Fibroblast of pulmonary artery (primary cell): ENCODE measurements at regions not wholly inside any gene's neighbourhood (a gene's known extent, or its start where the extent isn't known, plus 50 kb on each side); places are given as distances from the start of the nearest gene placed in this dataset.

Experiments used
- DNase-seq: peaks from one replicate; pipeline ENCODE4 v3.0.0-alpha.2; 2010; ENCODE audit warnings: low read depth
- H3K4me3 ChIP-seq: replicated peaks from 2 replicates; pipeline ENCODE4 v1.5.1; 2011; ENCODE audit warnings: low read depth, mild to moderate bottlenecking, control low read depth, low read length, moderate library complexity
- TF ChIP-seq, protein P1 (sequence below): IDR thresholded peaks from 2 replicates; pipeline ENCODE4 v1.5.1; 2011; ENCODE audit warnings: mild to moderate bottlenecking, control low read depth, low read length, inconsistent platforms; ENCODE audit errors: missing control alignments

- TF ChIP-seq, protein P1, sequence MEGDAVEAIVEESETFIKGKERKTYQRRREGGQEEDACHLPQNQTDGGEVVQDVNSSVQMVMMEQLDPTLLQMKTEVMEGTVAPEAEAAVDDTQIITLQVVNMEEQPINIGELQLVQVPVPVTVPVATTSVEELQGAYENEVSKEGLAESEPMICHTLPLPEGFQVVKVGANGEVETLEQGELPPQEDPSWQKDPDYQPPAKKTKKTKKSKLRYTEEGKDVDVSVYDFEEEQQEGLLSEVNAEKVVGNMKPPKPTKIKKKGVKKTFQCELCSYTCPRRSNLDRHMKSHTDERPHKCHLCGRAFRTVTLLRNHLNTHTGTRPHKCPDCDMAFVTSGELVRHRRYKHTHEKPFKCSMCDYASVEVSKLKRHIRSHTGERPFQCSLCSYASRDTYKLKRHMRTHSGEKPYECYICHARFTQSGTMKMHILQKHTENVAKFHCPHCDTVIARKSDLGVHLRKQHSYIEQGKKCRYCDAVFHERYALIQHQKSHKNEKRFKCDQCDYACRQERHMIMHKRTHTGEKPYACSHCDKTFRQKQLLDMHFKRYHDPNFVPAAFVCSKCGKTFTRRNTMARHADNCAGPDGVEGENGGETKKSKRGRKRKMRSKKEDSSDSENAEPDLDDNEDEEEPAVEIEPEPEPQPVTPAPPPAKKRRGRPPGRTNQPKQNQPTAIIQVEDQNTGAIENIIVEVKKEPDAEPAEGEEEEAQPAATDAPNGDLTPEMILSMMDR, result no peak
- no peak for DNase-seq
Measured at GRCh38 chr18:75517286-75517685, 89.8 kb upstream of the SMIM21 start.

GRCh38 chr18:75507636-75508035 lies 80.1 kb upstream of the SMIM21 start:
- TF ChIP-seq, protein P1, result no peak
- no peak for DNase-seq

More at GRCh38 chr18:75517286-75517685, 89.8 kb upstream of the SMIM21 start:
- no peak overlapping the region for H3K4me3 ChIP-seq

GRCh38 chr18:75506913-75507312 lies 79.4 kb upstream of the SMIM21 start:
- H3K4me3 ChIP-seq, result no peak overlapping the region
- no peak for DNase-seq
- TF ChIP-seq, protein P1, result no peak

More at GRCh38 chr18:75507636-75508035, 80.1 kb upstream of the SMIM21 start:
- H3K4me3 ChIP-seq, result no peak overlapping the region

DNA sequence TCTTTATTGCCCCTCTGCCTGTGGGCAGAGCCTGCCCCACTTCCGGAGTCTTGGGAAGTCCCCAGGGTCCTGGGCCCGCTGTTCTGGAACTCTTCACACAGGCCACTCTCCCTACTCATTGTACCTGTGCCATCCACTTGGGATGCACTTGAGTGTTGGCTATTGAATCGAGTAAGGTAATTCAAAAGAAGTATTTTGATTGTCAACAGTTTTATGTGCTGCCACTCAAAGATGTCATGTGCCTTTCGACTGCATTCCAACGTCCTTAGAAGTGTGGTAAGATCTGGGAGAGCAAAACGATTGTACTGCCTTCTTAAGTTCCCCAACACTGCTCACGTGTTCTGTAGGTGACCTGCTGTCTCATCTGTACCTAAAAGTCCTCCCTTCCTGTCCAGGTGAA lies 77.0 kb upstream of the SMIM21 start:
- H3K4me3 ChIP-seq, result no peak overlapping the region
- TF ChIP-seq, protein P1, result no peak
- no peak for DNase-seq

DNA sequence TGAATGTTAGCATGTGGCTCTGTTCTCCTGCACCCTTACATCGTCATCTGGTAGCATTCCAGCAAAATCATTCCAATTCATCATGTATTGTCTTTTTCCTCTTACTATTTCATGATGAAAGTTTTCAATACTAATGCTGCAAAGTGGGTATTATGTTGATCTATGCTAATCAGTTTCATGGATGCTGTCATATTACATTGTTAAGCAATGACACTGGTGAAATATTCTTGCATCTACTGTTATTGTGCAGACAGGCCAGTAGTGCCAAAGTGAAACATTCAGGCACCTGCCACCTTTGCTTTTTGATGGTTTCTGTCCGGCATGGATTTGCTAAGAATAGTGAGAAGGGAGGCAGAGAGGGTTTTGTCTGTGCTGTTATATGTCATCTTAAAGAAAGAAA lies 76.1 kb upstream of the SMIM21 start:
- no peak for DNase-seq
- TF ChIP-seq, protein P1, result no peak
- no peak overlapping the region for H3K4me3 ChIP-seq

- TF ChIP-seq, protein P1, result no peak
- no peak overlapping the region for H3K4me3 ChIP-seq
- DNase-seq, result peak; percentile 59
Measured at GRCh38 chr18:75502286-75502685, 74.8 kb upstream of the SMIM21 start.

- no peak for DNase-seq
- TF ChIP-seq, protein P1, result no peak
- no peak overlapping the region for H3K4me3 ChIP-seq
Measured at GRCh38 chr18:75500545-75500944, 73.0 kb upstream of the SMIM21 start.
